Fibroblast of lung (primary cell): ENCODE measurements at regions not wholly inside any gene's neighbourhood (a gene's known extent, or its start where the extent isn't known, plus 50 kb on each side); places are given as distances from the start of the nearest gene placed in this dataset.

Experiments
- DNase-seq, 2 donors: peaks; one replicate each; pipeline versions ENCODE4 v3.0.0 to v3.0.0-alpha.2; 2010; ENCODE audit warnings: low read depth in 2 of 2
- H2AFZ ChIP-seq: 2 replicates; pipeline ENCODE4 v1.5.1; 2012; ENCODE audit warnings: low read length, control low read depth, inconsistent platforms
- H3K27ac ChIP-seq: 2 replicates; pipeline ENCODE4 v1.5.1; 2011; ENCODE audit warnings: low read length, control low read depth; ENCODE audit not compliant: insufficient read depth
- H3K27me3 ChIP-seq: 2 replicates; pipeline ENCODE4 v1.5.1; 2011; ENCODE audit warnings: mild to moderate bottlenecking, low read length; ENCODE audit not compliant: control insufficient read depth, insufficient read depth
- H3K36me3 ChIP-seq: 2 replicates; pipeline ENCODE4 v1.5.1; 2011; ENCODE audit warnings: low read length; ENCODE audit not compliant: control insufficient read depth, insufficient read depth
- H3K4me1 ChIP-seq: 2 replicates; pipeline ENCODE4 v1.5.1; 2011; ENCODE audit warnings: low read length; ENCODE audit not compliant: control insufficient read depth, insufficient read depth; ENCODE audit errors: extremely low read depth
- H3K4me2 ChIP-seq: 2 replicates; pipeline ENCODE4 v1.5.1; 2011; ENCODE audit warnings: low read length, control low read depth; ENCODE audit not compliant: insufficient read depth; ENCODE audit errors: extremely low read depth
- H3K4me3 ChIP-seq, 4 experiments: fragments of 200-600 bp in 1 of 4; sonication (generic) in 1 of 4; replicated peaks in 1 of 4; 2 replicates each; pipeline ENCODE4 v1.5.1; 2011 to 2016; ENCODE audit warnings: low read length in 4 of 4, low read depth in 3 of 4, mild to moderate bottlenecking in 3 of 4, control low read depth in 2 of 4, inconsistent platforms in 1 of 4, mixed read lengths in 1 of 4; ENCODE audit not compliant: insufficient read depth in 1 of 4; ENCODE audit errors: control extremely low read depth in 1 of 4
- H3K79me2 ChIP-seq: 2 replicates; pipeline ENCODE4 v1.5.1; 2012; ENCODE audit warnings: mild to moderate bottlenecking, low read length, inconsistent platforms; ENCODE audit not compliant: control insufficient read depth, insufficient read depth
- H3K9ac ChIP-seq: 2 replicates; pipeline ENCODE4 v1.5.1; 2011; ENCODE audit warnings: mild to moderate bottlenecking, low read length, control low read depth; ENCODE audit not compliant: insufficient read depth
- H3K9me3 ChIP-seq: 2 replicates; pipeline ENCODE4 v1.5.1; 2012; ENCODE audit warnings: low read depth, low read length; ENCODE audit not compliant: control insufficient read depth, insufficient read depth
- H4K20me1 ChIP-seq: 2 replicates; pipeline ENCODE4 v1.5.1; 2011; ENCODE audit warnings: low read length; ENCODE audit not compliant: control insufficient read depth, insufficient read depth; ENCODE audit errors: extremely low read depth
- EZH2 ChIP-seq: IDR thresholded peaks from 2 replicates; pipeline ENCODE4 v1.5.1; 2012; ENCODE audit warnings: low read length, control low read depth, mild to moderate bottlenecking; ENCODE audit errors: missing control alignments
- TF ChIP-seq, protein P1 (sequence below), 2 donors: IDR thresholded peaks in 1 of 2; conservative IDR thresholded peaks in 1 of 2; 1 replicate in 1 of 2; 2 replicates in 1 of 2; pipeline ENCODE4 v1.5.1; 2011 to 2012; ENCODE audit warnings: low read length in 2 of 2, control low read depth in 1 of 2, inconsistent platforms in 1 of 2, low read depth in 1 of 2, mild to moderate bottlenecking in 1 of 2

DNA sequence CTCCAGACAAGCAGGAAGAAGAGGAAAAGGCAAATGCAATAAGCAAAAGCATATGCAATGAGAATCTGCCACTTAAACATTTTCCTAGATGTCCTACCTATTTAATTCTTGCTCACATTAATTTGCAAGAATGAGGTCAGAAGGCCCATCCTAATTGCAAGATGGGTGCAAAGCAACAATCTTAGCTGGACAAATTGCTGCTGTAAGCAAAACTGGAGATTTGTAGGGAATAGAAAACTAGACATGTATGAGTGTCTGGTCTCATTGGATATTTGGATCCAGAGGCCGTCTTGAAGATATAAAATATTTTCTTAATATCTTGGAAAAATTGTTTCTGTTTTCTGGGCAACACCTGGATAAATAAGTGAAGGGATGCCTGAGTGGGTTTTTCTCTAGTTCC is 150.1 kb upstream of the PGR start:
- no peak for DNase-seq
- no peaks in the 10 kb centered on the region for H3K9me3 ChIP-seq
- H3K79me2 ChIP-seq = no peaks in the 10 kb centered on the region
- H3K4me1 ChIP-seq = no peaks in the 10 kb centered on the region
- no peak overlapping the region for H3K4me2 ChIP-seq
- TF ChIP-seq, protein P1, sequence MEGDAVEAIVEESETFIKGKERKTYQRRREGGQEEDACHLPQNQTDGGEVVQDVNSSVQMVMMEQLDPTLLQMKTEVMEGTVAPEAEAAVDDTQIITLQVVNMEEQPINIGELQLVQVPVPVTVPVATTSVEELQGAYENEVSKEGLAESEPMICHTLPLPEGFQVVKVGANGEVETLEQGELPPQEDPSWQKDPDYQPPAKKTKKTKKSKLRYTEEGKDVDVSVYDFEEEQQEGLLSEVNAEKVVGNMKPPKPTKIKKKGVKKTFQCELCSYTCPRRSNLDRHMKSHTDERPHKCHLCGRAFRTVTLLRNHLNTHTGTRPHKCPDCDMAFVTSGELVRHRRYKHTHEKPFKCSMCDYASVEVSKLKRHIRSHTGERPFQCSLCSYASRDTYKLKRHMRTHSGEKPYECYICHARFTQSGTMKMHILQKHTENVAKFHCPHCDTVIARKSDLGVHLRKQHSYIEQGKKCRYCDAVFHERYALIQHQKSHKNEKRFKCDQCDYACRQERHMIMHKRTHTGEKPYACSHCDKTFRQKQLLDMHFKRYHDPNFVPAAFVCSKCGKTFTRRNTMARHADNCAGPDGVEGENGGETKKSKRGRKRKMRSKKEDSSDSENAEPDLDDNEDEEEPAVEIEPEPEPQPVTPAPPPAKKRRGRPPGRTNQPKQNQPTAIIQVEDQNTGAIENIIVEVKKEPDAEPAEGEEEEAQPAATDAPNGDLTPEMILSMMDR (conservative IDR thresholded peaks at IDR 0.05 in 1 of 2, IDR thresholded peaks at IDR 0.05 in 1 of 2; ENCODE audit: low read depth in 1 of 2, low read length in 2 of 2) = no peak
- TF ChIP-seq EZH2 = no peak
- no peaks in the 10 kb centered on the region for H3K27me3 ChIP-seq
- H3K36me3 ChIP-seq = no peaks in the 10 kb centered on the region
- no peak overlapping the region for H3K4me3 ChIP-seq
- no peak overlapping the region for H3K27ac ChIP-seq
- no peaks in the 10 kb centered on the region for H4K20me1 ChIP-seq
- H2AFZ ChIP-seq = no peak overlapping the region
- no peak overlapping the region for H3K9ac ChIP-seq

- Histone ChIP-seq H3K4me1 (no peaks in the 10 kb centered on the region), H3K4me2 (no peak overlapping the region), H3K27me3 (no peaks in the 10 kb centered on the region), H3K79me2 (no peaks in the 10 kb centered on the region), H2AFZ (no peak overlapping the region), H3K36me3 (no peaks in the 10 kb centered on the region), H3K27ac (no peak overlapping the region), H3K9ac (no peak overlapping the region), H4K20me1 (no peaks in the 10 kb centered on the region), H3K9me3 (no peaks in the 10 kb centered on the region), H3K4me3 (no peak overlapping the region)
- TF ChIP-seq, protein P1 (conservative IDR thresholded peaks at IDR 0.05 in 1 of 2, IDR thresholded peaks at IDR 0.05 in 1 of 2; ENCODE audit: low read depth in 1 of 2, low read length in 2 of 2) = no peak
- no peak for TF ChIP-seq EZH2
- no peak for DNase-seq
Observed at GRCh38 chr11:101278286-101278685, 148.7 kb upstream of the PGR start.

DNA sequence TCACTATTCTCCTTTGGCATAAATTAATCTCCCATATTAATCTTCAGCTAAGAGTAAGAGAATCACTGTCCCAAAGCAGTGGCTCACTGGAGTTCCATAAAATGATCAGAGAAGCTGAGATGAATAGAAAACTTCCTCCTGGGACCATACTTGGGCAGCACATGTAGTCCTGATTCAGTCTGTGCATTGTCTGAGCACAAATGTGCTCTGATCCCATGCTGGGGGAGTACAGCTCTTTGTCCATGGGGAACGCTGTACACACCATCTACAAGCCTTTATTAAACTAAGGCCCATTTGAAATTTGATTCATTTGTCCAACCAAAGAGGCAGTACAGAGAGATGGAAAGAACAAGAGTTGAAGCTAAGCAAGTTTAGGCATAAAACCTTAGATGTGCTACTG is 147.4 kb upstream of the PGR start:
- Histone ChIP-seq H3K4me2 (no peak overlapping the region), H3K27me3 (no peaks in the 10 kb centered on the region), H4K20me1 (no peaks in the 10 kb centered on the region), H3K79me2 (no peaks in the 10 kb centered on the region), H2AFZ (no peak overlapping the region), H3K27ac (no peak overlapping the region), H3K4me3 (no peak overlapping the region), H3K4me1 (no peaks in the 10 kb centered on the region), H3K36me3 (no peaks in the 10 kb centered on the region), H3K9ac (no peak overlapping the region), H3K9me3 (no peaks in the 10 kb centered on the region)
- TF ChIP-seq, protein P1 (conservative IDR thresholded peaks at IDR 0.05 in 1 of 2, IDR thresholded peaks at IDR 0.05 in 1 of 2; ENCODE audit: low read depth in 1 of 2, low read length in 2 of 2) = no peak
- TF ChIP-seq EZH2 = no peak
- DNase-seq = no peak
